Keratinocyte (primary cell): ENCODE measurements at regions not wholly inside any gene's neighbourhood (a gene's known extent, or its start where the extent isn't known, plus 50 kb on each side); places are given as distances from the start of the nearest gene placed in this dataset.
A peak's percentile ranks its signal among the peaks of the same experiment; 100 is the strongest.

Source experiments
- DNase-seq: peaks from one replicate; pipeline ENCODE4 v3.0.0-alpha.2; 2011; ENCODE audit warnings: low read depth, missing footprints, low spot score
- FAIRE-seq: peaks from 2 replicates; lab custom pipeline; 2011; peaks lifted over from hg19 to GRCh38; lab: Jason Lieb, UNC
- H2AFZ ChIP-seq: 2 replicates; pipeline ENCODE4 v1.6.0; 2012; ENCODE audit warnings: low read length, control low read depth, inconsistent platforms; ENCODE audit not compliant: control insufficient read depth
- H3K27ac ChIP-seq: 2 replicates; pipeline ENCODE4 v1.5.1; 2011; ENCODE audit warnings: low read length; ENCODE audit not compliant: control insufficient read depth, insufficient read depth
- H3K27me3 ChIP-seq: 3 replicates; pipeline ENCODE4 v1.6.0; 2011; ENCODE audit warnings: low read length; ENCODE audit not compliant: control insufficient read depth, insufficient read depth; ENCODE audit errors: extremely low read depth
- H3K36me3 ChIP-seq, 2 experiments: 2 replicates in 1 of 2; 3 replicates in 1 of 2; pipeline ENCODE4 v1.5.1; 2011; ENCODE audit warnings: low read length in 2 of 2, mild to moderate bottlenecking in 1 of 2; ENCODE audit not compliant: control insufficient read depth in 2 of 2, insufficient read depth in 2 of 2; ENCODE audit errors: extremely low read depth in 1 of 2
- H3K4me1 ChIP-seq: 3 replicates; pipeline ENCODE4 v1.5.1; 2011; ENCODE audit warnings: low read length; ENCODE audit not compliant: control insufficient read depth, insufficient read depth; ENCODE audit errors: extremely low read depth
- H3K4me2 ChIP-seq: 3 replicates; pipeline ENCODE4 v1.6.0; 2011; ENCODE audit warnings: low read depth, low read length; ENCODE audit not compliant: control insufficient read depth, insufficient read depth; ENCODE audit errors: extremely low read depth
- H3K4me3 ChIP-seq, 3 experiments: fragments of 200-600 bp in 1 of 3; sonication (generic) in 1 of 3; 2 replicates in 2 of 3; 3 replicates in 1 of 3; pipeline ENCODE4 v1.5.1; 2011 to 2016; ENCODE audit warnings: low read length in 3 of 3, mild to moderate bottlenecking in 3 of 3, control low read depth in 2 of 3, inconsistent platforms in 1 of 3, low read depth in 1 of 3, mixed read lengths in 1 of 3, mixed run types in 1 of 3, moderate library complexity in 1 of 3; ENCODE audit not compliant: control insufficient read depth in 2 of 3, insufficient read depth in 2 of 3; ENCODE audit errors: extremely low read depth in 1 of 3
- H3K79me2 ChIP-seq: 2 replicates; pipeline ENCODE4 v1.6.0; 2012; ENCODE audit warnings: low read length; ENCODE audit not compliant: control insufficient read depth, insufficient read depth
- H3K9ac ChIP-seq: 3 replicates; pipeline ENCODE4 v1.6.0; 2011; ENCODE audit warnings: low read length; ENCODE audit not compliant: control insufficient read depth, insufficient read depth; ENCODE audit errors: extremely low read depth
- H3K9me1 ChIP-seq: 3 replicates; pipeline ENCODE4 v1.6.0; 2011; ENCODE audit warnings: low read length; ENCODE audit not compliant: control insufficient read depth, insufficient read depth; ENCODE audit errors: extremely low read depth
- H3K9me3 ChIP-seq: 2 replicates; pipeline ENCODE4 v1.5.1; 2012; ENCODE audit warnings: low read depth, low read length; ENCODE audit not compliant: control insufficient read depth
- H4K20me1 ChIP-seq: 3 replicates; pipeline ENCODE4 v1.6.0; 2011; ENCODE audit warnings: low read length; ENCODE audit not compliant: control insufficient read depth, insufficient read depth; ENCODE audit errors: extremely low read depth
- EZH2 ChIP-seq: IDR thresholded peaks from one replicate; pipeline ENCODE4 v1.6.1; 2012; ENCODE audit warnings: inconsistent platforms, mild to moderate bottlenecking, low read length, moderate library complexity
- dilution Hi-C: fragments of 300-500 bp; cut with MboI; formaldehyde crosslinking; loops from one replicate; pipeline ENCODE4 v1.7.0; 2020; ENCODE audit warnings: low sequenced_read_pairs; ENCODE audit not compliant: extremely low pct_ligation_motif_present
- TF ChIP-seq, protein P1 (sequence below), 3 experiments: IDR thresholded peaks in 1 of 3; conservative IDR thresholded peaks in 1 of 3; optimal IDR thresholded peaks in 1 of 3; 2 replicates in 2 of 3; 3 replicates in 1 of 3; pipeline versions ENCODE3 to v1.5.1; 2011; ENCODE audit warnings: low read length in 3 of 3, mild to moderate bottlenecking in 3 of 3, moderate library complexity in 2 of 3, control low read depth in 1 of 3, inconsistent platforms in 1 of 3; ENCODE audit not compliant: insufficient read depth in 2 of 3; ENCODE audit errors: extremely low read depth in 1 of 3

DNA sequence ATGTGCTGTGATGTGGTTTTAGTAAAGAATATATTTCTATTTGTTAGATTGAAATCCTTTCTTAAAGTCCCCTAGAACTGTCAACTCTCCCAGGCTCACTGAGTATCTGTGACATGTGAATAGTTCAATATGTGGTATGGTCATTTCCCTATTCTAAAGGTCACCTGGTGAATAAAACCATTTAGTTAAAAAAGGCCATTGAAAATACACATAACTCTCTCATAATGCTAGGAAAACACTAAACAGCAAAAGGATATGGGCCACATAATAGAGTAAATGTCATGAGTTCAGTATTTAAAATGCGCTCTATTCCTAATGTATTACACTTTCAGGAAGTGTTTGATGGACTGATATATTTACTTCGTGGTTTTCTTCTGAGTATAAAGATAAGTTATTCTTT lies 420.9 kb upstream of the JAG1 start:
- DNase-seq = no peak
- no peak overlapping the region for H3K4me2 ChIP-seq
- FAIRE-seq = peak; percentile 13
- H3K9ac ChIP-seq = no peak overlapping the region
- no peaks in the 10 kb centered on the region for H3K79me2 ChIP-seq
- dilution Hi-C loops = no loop called here
- H2AFZ ChIP-seq = no peak overlapping the region
- H3K27ac ChIP-seq = no peak overlapping the region
- H3K9me1 ChIP-seq = no peaks in the 10 kb centered on the region
- no peaks in the 10 kb centered on the region for H3K36me3 ChIP-seq
- TF ChIP-seq, protein P1, sequence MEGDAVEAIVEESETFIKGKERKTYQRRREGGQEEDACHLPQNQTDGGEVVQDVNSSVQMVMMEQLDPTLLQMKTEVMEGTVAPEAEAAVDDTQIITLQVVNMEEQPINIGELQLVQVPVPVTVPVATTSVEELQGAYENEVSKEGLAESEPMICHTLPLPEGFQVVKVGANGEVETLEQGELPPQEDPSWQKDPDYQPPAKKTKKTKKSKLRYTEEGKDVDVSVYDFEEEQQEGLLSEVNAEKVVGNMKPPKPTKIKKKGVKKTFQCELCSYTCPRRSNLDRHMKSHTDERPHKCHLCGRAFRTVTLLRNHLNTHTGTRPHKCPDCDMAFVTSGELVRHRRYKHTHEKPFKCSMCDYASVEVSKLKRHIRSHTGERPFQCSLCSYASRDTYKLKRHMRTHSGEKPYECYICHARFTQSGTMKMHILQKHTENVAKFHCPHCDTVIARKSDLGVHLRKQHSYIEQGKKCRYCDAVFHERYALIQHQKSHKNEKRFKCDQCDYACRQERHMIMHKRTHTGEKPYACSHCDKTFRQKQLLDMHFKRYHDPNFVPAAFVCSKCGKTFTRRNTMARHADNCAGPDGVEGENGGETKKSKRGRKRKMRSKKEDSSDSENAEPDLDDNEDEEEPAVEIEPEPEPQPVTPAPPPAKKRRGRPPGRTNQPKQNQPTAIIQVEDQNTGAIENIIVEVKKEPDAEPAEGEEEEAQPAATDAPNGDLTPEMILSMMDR (optimal IDR thresholded peaks at IDR 0.05 in 1 of 3, IDR thresholded peaks at IDR 0.05 in 1 of 3, conservative IDR thresholded peaks at IDR 0.05 in 1 of 3; ENCODE audit: extremely low read depth in 1 of 3, insufficient read depth in 2 of 3, low read length in 3 of 3) = no peak
- no peak for TF ChIP-seq EZH2
- no peaks in the 10 kb centered on the region for H3K4me1 ChIP-seq
- H3K4me3 ChIP-seq = no peak overlapping the region
- no peaks in the 10 kb centered on the region for H3K27me3 ChIP-seq
- no peaks in the 10 kb centered on the region for H3K9me3 ChIP-seq
- no peaks in the 10 kb centered on the region for H4K20me1 ChIP-seq

DNA sequence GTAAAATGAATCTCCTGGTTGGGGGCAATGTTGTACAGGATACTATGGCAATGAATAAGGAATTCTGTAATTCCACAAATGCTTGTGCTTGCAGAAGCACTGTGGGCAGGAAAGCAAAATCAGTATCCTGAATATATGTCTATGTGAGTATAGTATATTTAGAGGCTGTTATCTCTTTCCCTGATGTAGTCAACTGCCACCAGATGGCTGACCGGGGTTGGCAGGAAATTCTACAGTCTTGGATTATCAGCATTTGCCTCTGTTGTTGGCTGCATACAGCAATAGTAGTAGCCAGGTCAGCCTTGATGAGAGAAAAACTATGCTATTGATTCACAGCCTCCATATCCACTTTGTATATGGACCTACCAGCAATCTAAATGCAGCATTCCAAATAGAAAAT lies 425.1 kb upstream of the JAG1 start:
- dilution Hi-C loops = no loop called here
- no peak overlapping the region for H3K27ac ChIP-seq
- no peaks in the 10 kb centered on the region for H3K9me1 ChIP-seq
- no peak for TF ChIP-seq EZH2
- TF ChIP-seq, protein P1 (optimal IDR thresholded peaks at IDR 0.05 in 1 of 3, IDR thresholded peaks at IDR 0.05 in 1 of 3, conservative IDR thresholded peaks at IDR 0.05 in 1 of 3; ENCODE audit: extremely low read depth in 1 of 3, insufficient read depth in 2 of 3, low read length in 3 of 3) = peak; percentile 16 to 52 (median 47)
- no peaks in the 10 kb centered on the region for H4K20me1 ChIP-seq
- H3K4me3 ChIP-seq = no peak overlapping the region
- H3K79me2 ChIP-seq = no peaks in the 10 kb centered on the region
- H2AFZ ChIP-seq = no peak overlapping the region
- H3K4me1 ChIP-seq = no peaks in the 10 kb centered on the region
- H3K36me3 ChIP-seq = no peaks in the 10 kb centered on the region
- FAIRE-seq = peak; percentile 5
- DNase-seq = no peak
- no peak overlapping the region for H3K4me2 ChIP-seq
- no peaks in the 10 kb centered on the region for H3K27me3 ChIP-seq
- H3K9ac ChIP-seq = no peak overlapping the region
- H3K9me3 ChIP-seq = no peaks in the 10 kb centered on the region
